Left lung (tissue), 4 donors: ENCODE measurements at regions not wholly inside any gene's neighbourhood (a gene's known extent, or its start where the extent isn't known, plus 50 kb on each side); places are given as distances from the start of the nearest gene placed in this dataset.
"Not testable (repeated sequence)": the region's sequence is repeated elsewhere in the genome, so short reads cannot be mapped to it uniquely, and the experiment has no call there.

Experiments used
- ATAC-seq: fragments of 200-7000 bp; cut with Tn5 transposase; one replicate; pipeline ENCODE4 v1.9.1; 2020; ENCODE audit warnings: moderate library complexity
- DNase-seq, 4 donors: peaks; one replicate each; pipeline ENCODE4 v3.0.0-alpha.2; 2013 to 2020
- H3K27ac ChIP-seq, 2 donors: fragments of 200-600 bp; sonication (generic) in 1 of 2; one replicate each; pipeline versions ENCODE4 v1.5.0 to v1.8.0; 2020 to 2021
- H3K27me3 ChIP-seq, 2 donors: fragments of 200-600 bp; sonication (generic) in 1 of 2; one replicate each; pipeline versions ENCODE4 v1.5.0 to v1.8.0; 2020 to 2021
- H3K36me3 ChIP-seq, 2 donors: fragments of 200-600 bp; sonication (generic) in 1 of 2; one replicate each; pipeline versions ENCODE4 v1.5.0 to v1.8.0; 2020 to 2021
- H3K4me1 ChIP-seq, 2 donors: fragments of 200-600 bp; one replicate each; pipeline ENCODE4 v1.8.0; 2021
- H3K4me3 ChIP-seq, 2 donors: fragments of 200-600 bp; sonication (generic) in 1 of 2; one replicate each; pipeline versions ENCODE4 v1.5.0 to v1.8.0; 2020 to 2021; ENCODE audit warnings: mild to moderate bottlenecking in 1 of 2
- H3K9me3 ChIP-seq, 2 donors: fragments of 200-600 bp; sonication (generic) in 1 of 2; one replicate each; pipeline versions ENCODE4 v1.5.0 to v1.8.0; 2020 to 2021
- intact Hi-C, 2 donors: fragments of 100-400 bp; cut with DNase I; formaldehyde crosslinking; loops; one replicate each; pipeline versions ENCODE4 v1.11.2 to v1.14.2; 2022
- donor health status: DM: no; HTN: yes; CAD: no.
- donor health status: DM: no; HTN: no; CAD: no.

DNA sequence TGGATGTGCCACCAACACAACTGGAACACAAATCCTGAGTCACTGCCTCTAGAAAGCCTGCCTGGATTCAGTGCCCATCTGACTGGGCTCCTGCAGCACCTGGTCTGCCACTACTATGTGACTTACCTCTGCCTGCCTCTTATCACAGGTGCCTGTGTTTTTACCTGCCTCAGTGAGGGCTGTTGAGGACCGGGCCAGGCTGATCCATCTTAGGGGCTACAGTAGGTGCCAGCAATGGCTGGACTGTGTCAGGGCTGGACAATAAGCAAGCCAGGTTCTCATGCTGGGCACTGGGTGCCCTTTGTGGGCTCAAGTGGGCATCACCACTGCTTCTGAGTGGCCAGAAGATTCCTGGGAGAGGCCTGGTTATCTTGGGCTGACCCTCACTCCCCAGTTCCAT lies 948.6 kb upstream of the TPTE start:
- ATAC-seq, intact Hi-C loops, H3K27ac ChIP-seq, H3K4me1 ChIP-seq, H3K27me3 ChIP-seq, H3K4me3 ChIP-seq, H3K9me3 ChIP-seq, H3K36me3 ChIP-seq: not testable (repeated sequence)
- peak in 2 of 4 donors; percentile 34 to 78 for DNase-seq

- ATAC-seq, H3K9me3 ChIP-seq, intact Hi-C loops, H3K27me3 ChIP-seq, H3K36me3 ChIP-seq, H3K27ac ChIP-seq, DNase-seq, H3K4me1 ChIP-seq, H3K4me3 ChIP-seq: not testable (repeated sequence)
These were observed 947.9 kb upstream of the TPTE start for GRCh38 chr21:9573528-9573927.

DNA sequence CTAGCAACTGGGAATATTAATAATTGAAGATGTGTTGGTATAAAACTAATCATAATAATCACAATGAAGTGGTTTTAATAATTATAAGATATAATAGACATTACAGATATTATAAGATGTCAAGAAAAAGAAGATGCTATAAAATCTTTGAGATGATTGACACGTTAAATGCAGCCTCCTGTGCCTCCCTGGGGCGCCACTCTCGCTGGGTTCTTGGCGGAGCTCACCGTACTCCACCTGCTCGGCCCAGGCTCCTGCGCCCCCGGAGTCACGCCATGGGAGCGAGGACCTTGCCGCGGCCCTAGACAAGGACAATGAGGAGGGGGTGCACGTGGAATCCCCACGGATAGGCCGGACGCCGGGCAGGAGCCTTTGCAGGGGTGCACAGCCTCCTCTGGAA lies 942.1 kb upstream of the TPTE start:
- DNase-seq, ATAC-seq, H3K4me1 ChIP-seq, H3K36me3 ChIP-seq, H3K9me3 ChIP-seq, intact Hi-C loops, H3K4me3 ChIP-seq, H3K27me3 ChIP-seq, H3K27ac ChIP-seq: not testable (repeated sequence)

DNA sequence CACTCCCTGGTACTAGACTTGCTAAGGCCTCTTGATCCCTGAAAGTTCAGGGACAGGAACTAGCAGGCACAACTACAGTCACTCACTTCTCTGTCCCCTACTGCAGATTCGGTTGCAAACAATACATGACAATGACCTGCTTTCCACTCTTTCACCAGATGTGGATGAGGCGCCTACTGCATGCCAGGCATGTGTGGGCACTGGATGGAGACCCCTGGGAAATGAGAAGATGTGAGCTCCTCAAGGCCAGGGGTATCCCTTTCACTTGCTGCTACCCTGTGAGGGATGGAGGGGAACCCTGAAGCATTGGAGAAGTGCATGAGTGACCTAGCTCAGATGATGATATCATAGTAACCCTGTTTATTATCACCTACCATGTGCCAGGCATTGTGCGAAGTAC lies 933.4 kb upstream of the TPTE start:
- not testable (repeated sequence) for H3K27ac ChIP-seq, ATAC-seq

DNA sequence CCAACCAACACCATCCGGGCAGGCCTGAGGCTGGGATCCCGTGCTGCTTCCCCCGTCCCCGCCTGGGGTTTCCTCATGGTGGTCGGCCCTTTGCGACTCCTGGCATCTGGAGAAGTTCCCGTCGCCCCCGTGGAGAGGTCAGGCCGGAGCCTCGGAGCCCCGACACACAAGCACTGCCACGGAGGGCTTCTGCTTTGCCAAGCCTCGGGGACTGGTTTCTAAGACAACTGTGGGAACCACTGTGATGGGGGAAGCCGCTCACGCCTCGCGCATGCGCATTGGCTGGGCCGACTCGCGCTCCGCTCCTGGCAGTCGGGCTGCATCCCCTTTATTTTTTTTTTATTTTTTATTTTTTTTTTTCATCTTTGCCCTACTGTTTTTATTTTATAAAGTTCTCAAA lies 928.8 kb upstream of the TPTE start:
- H3K36me3 ChIP-seq, intact Hi-C loops, H3K4me3 ChIP-seq, H3K4me1 ChIP-seq, H3K9me3 ChIP-seq, DNase-seq, H3K27me3 ChIP-seq, H3K27ac ChIP-seq, ATAC-seq: not testable (repeated sequence)

More for the DNA sequence above, 933.4 kb upstream of the TPTE start:
- H3K27me3 ChIP-seq, intact Hi-C loops, H3K9me3 ChIP-seq, H3K4me1 ChIP-seq, DNase-seq, H3K4me3 ChIP-seq, H3K36me3 ChIP-seq: not testable (repeated sequence)

- H3K4me3 ChIP-seq, intact Hi-C loops, H3K9me3 ChIP-seq, H3K4me1 ChIP-seq, H3K27me3 ChIP-seq, ATAC-seq, H3K36me3 ChIP-seq, H3K27ac ChIP-seq: not testable (repeated sequence)
- peak in 1 of 4 donors; percentile 79 for DNase-seq
These were observed 927.7 kb upstream of the TPTE start for GRCh38 chr21:9593646-9594045.

GRCh38 chr21:9614011-9614410 lies 907.4 kb upstream of the TPTE start:
- ATAC-seq, intact Hi-C loops, H3K36me3 ChIP-seq, H3K27me3 ChIP-seq, DNase-seq, H3K27ac ChIP-seq, H3K4me3 ChIP-seq, H3K9me3 ChIP-seq, H3K4me1 ChIP-seq: not testable (repeated sequence)

GRCh38 chr21:9621121-9621793 lies 900.1 kb upstream of the TPTE start:
- H3K4me1 ChIP-seq, H3K36me3 ChIP-seq, H3K4me3 ChIP-seq, H3K9me3 ChIP-seq, intact Hi-C loops, ATAC-seq, H3K27me3 ChIP-seq, DNase-seq, H3K27ac ChIP-seq: not testable (repeated sequence)

DNA sequence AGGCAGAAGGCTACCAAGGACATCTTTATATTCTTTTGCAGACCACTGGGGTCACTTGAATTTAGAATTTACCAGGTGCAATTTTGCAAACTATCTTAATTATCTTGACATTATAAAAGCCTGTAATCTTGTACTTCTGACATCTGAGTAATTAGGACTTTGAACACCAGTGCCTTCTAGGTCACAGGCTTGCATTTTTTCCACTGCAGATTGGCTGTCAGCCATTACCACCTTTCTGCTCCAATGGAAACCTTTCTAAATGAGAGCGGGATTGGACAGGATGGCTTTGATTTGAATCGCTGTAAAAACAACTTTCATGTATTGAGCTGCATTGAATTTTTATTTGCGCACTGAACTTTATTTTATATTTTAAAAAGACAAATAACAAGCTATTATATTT lies 893.3 kb upstream of the TPTE start:
- ATAC-seq, DNase-seq, H3K27me3 ChIP-seq, H3K4me1 ChIP-seq, H3K36me3 ChIP-seq, H3K9me3 ChIP-seq, H3K4me3 ChIP-seq, intact Hi-C loops, H3K27ac ChIP-seq: not testable (repeated sequence)

DNA sequence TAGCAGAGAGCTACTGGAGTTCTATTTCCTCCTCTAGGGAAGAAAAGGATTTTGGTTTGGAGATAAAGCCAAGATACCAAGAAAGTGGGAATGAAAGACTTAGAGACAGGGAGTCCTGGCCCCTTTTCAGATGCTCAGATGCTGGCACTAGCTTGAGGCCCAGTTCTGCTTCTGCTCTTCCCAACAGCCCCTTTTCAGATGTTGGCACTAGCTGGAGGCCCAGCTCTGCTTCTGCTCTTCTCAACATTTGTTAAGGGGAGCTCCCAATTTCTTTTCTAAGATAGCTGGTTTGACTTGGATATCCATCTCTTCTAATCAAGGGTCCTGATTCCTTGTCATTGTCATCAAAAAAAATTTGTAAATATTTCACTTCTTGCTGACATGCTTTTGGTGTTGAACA lies 874.0 kb upstream of the TPTE start:
- H3K27ac ChIP-seq, H3K27me3 ChIP-seq, intact Hi-C loops, H3K36me3 ChIP-seq, H3K4me1 ChIP-seq, H3K4me3 ChIP-seq, ATAC-seq: not testable (repeated sequence)
- peak in 1 of 4 donors; percentile 20 for DNase-seq
- H3K9me3 ChIP-seq: peaks cover 0 to 17% of the 10 kb centered on the region in 2 donors

DNA sequence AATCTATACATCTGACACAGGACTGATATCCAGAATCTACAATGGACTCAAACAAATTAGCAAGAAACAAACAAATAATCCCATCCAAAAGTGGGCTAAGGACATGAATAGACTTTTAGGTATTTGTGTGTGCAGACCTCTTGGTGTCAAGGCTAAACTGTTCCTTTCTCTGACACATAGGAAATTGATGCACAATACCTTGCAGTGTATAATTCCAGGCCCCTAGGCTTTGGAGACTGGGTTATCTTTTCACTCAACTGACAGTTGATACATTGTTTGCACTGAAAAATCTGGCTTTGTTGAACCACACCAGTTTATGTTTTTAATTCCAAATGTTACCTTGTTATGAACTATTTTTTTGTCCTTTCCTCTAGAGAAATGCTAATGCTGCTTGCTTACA lies 873.1 kb upstream of the TPTE start:
- ATAC-seq, intact Hi-C loops, DNase-seq, H3K36me3 ChIP-seq, H3K27me3 ChIP-seq, H3K4me1 ChIP-seq, H3K27ac ChIP-seq, H3K4me3 ChIP-seq: not testable (repeated sequence)
- peaks cover 0 to 22% of the 10 kb centered on the region in 2 donors for H3K9me3 ChIP-seq

DNA sequence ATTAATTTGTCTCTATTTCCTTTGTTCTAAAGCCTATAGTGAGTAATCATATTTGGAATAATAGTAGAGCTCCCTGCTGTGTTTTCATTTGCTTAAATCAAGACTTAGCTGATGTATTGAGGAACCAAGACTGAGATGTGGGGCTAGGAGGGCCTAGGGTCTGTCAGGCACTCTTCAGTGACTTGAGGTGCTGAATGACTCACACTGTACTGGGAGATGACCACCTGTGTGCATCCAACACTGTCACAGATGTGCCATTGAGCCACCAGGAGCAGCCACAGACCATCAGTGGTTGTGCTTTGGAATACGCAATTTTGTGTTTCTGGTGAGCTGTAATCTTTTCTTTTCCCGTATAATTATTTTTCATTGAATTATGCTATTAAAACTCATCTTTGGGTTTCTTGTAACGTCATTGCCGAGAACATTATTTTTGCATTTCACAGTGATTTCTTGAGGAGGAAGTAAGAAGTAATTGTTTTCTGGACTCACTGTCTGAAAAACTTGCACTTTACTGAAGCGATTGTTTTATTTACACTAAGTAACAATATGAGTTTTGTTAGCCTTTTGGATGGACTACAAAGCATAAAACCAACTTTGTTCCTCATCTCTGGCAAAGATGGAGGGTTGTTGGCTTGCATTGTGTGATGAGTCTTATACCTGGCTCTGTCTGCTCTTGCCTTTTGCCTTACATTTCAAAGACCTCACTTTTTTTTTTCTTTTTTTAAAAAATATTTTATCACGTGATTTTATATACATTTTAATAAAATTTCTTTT lies 872.2 kb upstream of the TPTE start:
- ATAC-seq, H3K27me3 ChIP-seq, intact Hi-C loops: not testable (repeated sequence)

DNA sequence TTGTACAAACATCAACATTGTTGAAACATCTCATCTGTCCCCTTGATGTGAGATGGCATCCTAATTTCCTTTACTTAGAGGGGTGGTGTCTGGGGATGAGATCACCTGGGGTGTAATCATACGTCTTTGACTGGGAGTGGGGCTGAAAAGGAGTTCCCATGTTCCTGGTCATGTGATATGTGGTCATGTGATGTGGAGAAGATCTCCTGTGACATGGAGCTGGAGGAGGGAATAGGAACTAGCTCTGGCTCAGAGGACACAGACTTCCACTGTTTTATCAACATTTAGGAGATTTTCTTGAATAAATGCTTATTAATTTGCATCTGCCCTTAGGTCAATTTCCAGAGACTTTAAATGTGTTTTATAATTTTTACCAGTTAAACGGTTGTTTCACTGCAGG lies 868.6 kb upstream of the TPTE start:
- H3K4me3 ChIP-seq, H3K36me3 ChIP-seq, DNase-seq, H3K27ac ChIP-seq, intact Hi-C loops, H3K4me1 ChIP-seq, H3K27me3 ChIP-seq, ATAC-seq: not testable (repeated sequence)
- H3K9me3 ChIP-seq: peaks cover 0 to 32% of the 10 kb centered on the region in 2 donors

More for the DNA sequence above, 872.2 kb upstream of the TPTE start:
- H3K36me3 ChIP-seq, H3K4me3 ChIP-seq, H3K27ac ChIP-seq, H3K4me1 ChIP-seq: not testable (repeated sequence)
- H3K9me3 ChIP-seq: peaks cover 0 to 28% of the 10 kb centered on the region in 2 donors
- DNase-seq: peak in 1 of 4 donors; percentile 29
